HG03108 (cell line): ENCODE measurements at regions not wholly inside any gene's neighbourhood (a gene's known extent, or its start where the extent isn't known, plus 50 kb on each side); places are given as distances from the start of the nearest gene placed in this dataset.

Source experiments
- ATAC-seq: cut with Tn5 transposase; IDR thresholded peaks from one replicate; pipeline ENCODE4 v1.9.1; 2021; ENCODE audit warnings: moderate library complexity; ENCODE audit not compliant: unreplicated experiment

- ATAC-seq = no peak
Measured at GRCh38 chr4:38189445-38189844, 229.2 kb downstream of the PTTG2 start.

GRCh38 chr4:38190717-38191178, 230.6 kb downstream of the PTTG2 start:
- ATAC-seq = no peak

- ATAC-seq = no peak
Measured at GRCh38 chr4:38192516-38192915, 232.3 kb downstream of the PTTG2 start.

GRCh38 chr4:38193236-38193863, 233.2 kb downstream of the PTTG2 start:
- no peak for ATAC-seq

GRCh38 chr4:38194047-38194602, 233.9 kb downstream of the PTTG2 start:
- no peak for ATAC-seq

- ATAC-seq = no peak
Measured at GRCh38 chr4:38195486-38195885, 235.3 kb downstream of the PTTG2 start.

- no peak for ATAC-seq
Measured at GRCh38 chr4:38195911-38196310, 235.7 kb downstream of the PTTG2 start.

GRCh38 chr4:38202242-38202641, 242.0 kb downstream of the PTTG2 start:
- no peak for ATAC-seq

- no peak for ATAC-seq
Measured at GRCh38 chr4:38203609-38204008, 243.4 kb downstream of the PTTG2 start.

GRCh38 chr4:38204339-38205035, 244.3 kb downstream of the PTTG2 start:
- no peak for ATAC-seq

GRCh38 chr4:38205261-38205660, 245.1 kb downstream of the PTTG2 start:
- ATAC-seq = no peak

- ATAC-seq = no peak
Measured at GRCh38 chr4:38207110-38207457, 246.9 kb downstream of the PTTG2 start.

- ATAC-seq = no peak
Measured at GRCh38 chr4:38209654-38210053, 249.5 kb downstream of the PTTG2 start.

GRCh38 chr4:38210396-38211114, 250.4 kb downstream of the PTTG2 start:
- no peak for ATAC-seq

GRCh38 chr4:38211885-38212284, 251.7 kb downstream of the PTTG2 start:
- ATAC-seq = no peak

- no peak for ATAC-seq
Measured at GRCh38 chr4:38213083-38213805, 253.0 kb downstream of the PTTG2 start.

GRCh38 chr4:38222892-38223291, 262.7 kb downstream of the PTTG2 start:
- no peak for ATAC-seq

GRCh38 chr4:38223306-38223705, 263.1 kb downstream of the PTTG2 start:
- no peak for ATAC-seq

GRCh38 chr4:38223782-38224236, 263.6 kb downstream of the PTTG2 start:
- ATAC-seq = no peak

GRCh38 chr4:38224850-38225249, 264.7 kb downstream of the PTTG2 start:
- no peak for ATAC-seq

- ATAC-seq = no peak
Measured at GRCh38 chr4:38226170-38226569, 266.0 kb downstream of the PTTG2 start.
